Type B pancreatic cell (in vitro differentiated cells): ENCODE measurements at regions not wholly inside any gene's neighbourhood (a gene's known extent, or its start where the extent isn't known, plus 50 kb on each side); places are given as distances from the start of the nearest gene placed in this dataset.
"Not testable (repeated sequence)": the region's sequence is repeated elsewhere in the genome, so short reads cannot be mapped to it uniquely, and the experiment has no call there.

Source experiments
- DNase-seq: peaks from one replicate; pipeline ENCODE4 v3.0.0; 2021; ENCODE audit warnings: mixed read lengths; ENCODE audit not compliant: unreplicated experiment; ENCODE audit errors: extremely low spot score
- H3K27ac Mint-ChIP-seq: 2 replicates; pipeline ENCODE4 v1.8.0; 2021; ENCODE audit warnings: mild to moderate bottlenecking, mixed read lengths
- H3K27me3 Mint-ChIP-seq: 2 replicates; pipeline ENCODE4 v1.8.0; 2021; ENCODE audit warnings: mixed read lengths
- H3K36me3 Mint-ChIP-seq: 2 replicates; pipeline ENCODE4 v1.8.0; 2021; ENCODE audit warnings: mixed read lengths
- H3K4me1 Mint-ChIP-seq: one replicate; pipeline ENCODE4 v1.8.0; 2021; ENCODE audit warnings: mixed read lengths; ENCODE audit not compliant: unreplicated experiment
- H3K4me3 Mint-ChIP-seq: 2 replicates; pipeline ENCODE4 v1.8.0; 2021; ENCODE audit warnings: mild to moderate bottlenecking, mixed read lengths
- H3K9me3 Mint-ChIP-seq: 2 replicates; pipeline ENCODE4 v1.8.0; 2021; ENCODE audit warnings: mixed read lengths
- TF ChIP-seq, protein P1 (sequence below): fragments of 200-600 bp; sonication (generic); conservative IDR thresholded peaks from 2 replicates; pipeline ENCODE4 v1.5.0; 2021; ENCODE audit warnings: antibody characterized with exemption, mild to moderate bottlenecking

GRCh38 chr1:87432685-87433084 lies 104.0 kb downstream of the LMO4 start:
- Mint-ChIP-seq H3K27me3 (no peaks in the 10 kb centered on the region), H3K4me1 (peaks cover 12% of the 10 kb centered on the region), H3K27ac (no peak overlapping the region), H3K9me3 (peaks cover 4% of the 10 kb centered on the region), H3K4me3 (no peak overlapping the region), H3K36me3 (no peaks in the 10 kb centered on the region)
- DNase-seq: no peak
- TF ChIP-seq, protein P1, sequence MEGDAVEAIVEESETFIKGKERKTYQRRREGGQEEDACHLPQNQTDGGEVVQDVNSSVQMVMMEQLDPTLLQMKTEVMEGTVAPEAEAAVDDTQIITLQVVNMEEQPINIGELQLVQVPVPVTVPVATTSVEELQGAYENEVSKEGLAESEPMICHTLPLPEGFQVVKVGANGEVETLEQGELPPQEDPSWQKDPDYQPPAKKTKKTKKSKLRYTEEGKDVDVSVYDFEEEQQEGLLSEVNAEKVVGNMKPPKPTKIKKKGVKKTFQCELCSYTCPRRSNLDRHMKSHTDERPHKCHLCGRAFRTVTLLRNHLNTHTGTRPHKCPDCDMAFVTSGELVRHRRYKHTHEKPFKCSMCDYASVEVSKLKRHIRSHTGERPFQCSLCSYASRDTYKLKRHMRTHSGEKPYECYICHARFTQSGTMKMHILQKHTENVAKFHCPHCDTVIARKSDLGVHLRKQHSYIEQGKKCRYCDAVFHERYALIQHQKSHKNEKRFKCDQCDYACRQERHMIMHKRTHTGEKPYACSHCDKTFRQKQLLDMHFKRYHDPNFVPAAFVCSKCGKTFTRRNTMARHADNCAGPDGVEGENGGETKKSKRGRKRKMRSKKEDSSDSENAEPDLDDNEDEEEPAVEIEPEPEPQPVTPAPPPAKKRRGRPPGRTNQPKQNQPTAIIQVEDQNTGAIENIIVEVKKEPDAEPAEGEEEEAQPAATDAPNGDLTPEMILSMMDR: no peak

DNA sequence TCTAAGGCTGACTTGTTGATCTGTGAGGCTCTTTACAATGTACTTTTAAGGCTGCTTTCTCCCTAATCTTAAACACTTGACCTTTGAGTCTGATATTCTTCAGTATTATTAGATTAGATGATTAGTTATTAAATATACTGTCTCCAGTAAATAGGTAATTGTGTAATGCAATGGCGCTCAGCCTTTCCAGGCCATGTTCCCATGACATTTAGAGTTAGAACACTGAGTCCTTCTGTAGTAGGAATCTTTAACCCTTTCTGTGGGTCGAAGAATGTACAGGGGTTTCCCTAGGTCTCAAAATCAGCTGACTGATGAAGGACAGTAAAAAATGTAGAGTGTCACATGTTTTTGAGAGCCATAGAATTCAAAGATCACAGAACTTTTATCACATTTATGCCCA lies 104.4 kb downstream of the LMO4 start:
- H3K9me3 Mint-ChIP-seq, H3K27ac Mint-ChIP-seq, DNase-seq, H3K4me3 Mint-ChIP-seq, H3K36me3 Mint-ChIP-seq, H3K27me3 Mint-ChIP-seq: not testable (repeated sequence)
- H3K4me1 Mint-ChIP-seq: peaks cover 16% of the 10 kb centered on the region

- TF ChIP-seq, protein P1: no peak
- Mint-ChIP-seq H3K9me3 (peaks cover 4% of the 10 kb centered on the region), H3K27ac (no peak overlapping the region), H3K4me1 (peaks cover 10% of the 10 kb centered on the region), H3K36me3 (no peaks in the 10 kb centered on the region), H3K4me3 (no peak overlapping the region), H3K27me3 (no peaks in the 10 kb centered on the region)
- DNase-seq: no peak
Measured at GRCh38 chr1:87435484-87435883, 106.8 kb downstream of the LMO4 start.

DNA sequence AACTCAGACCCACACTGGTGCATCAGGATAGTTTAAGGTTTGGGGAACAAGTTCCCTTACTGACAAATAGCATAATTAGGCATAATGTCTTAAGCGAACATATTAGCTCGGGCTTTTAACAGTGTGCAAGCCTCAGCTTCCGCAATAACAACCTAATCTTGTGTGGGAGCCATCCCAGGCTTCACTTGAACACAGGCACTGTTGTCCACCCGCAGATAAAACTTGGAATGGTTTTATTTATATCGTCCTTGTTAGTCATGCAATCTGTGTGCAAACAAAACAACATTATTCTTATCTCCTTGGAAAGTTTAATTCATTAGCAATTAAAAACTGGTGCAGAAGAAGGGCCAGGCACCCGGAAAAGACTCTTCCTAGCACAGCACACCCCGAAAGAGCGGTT lies 107.4 kb downstream of the LMO4 start:
- H3K27me3 Mint-ChIP-seq, H3K36me3 Mint-ChIP-seq, H3K9me3 Mint-ChIP-seq, H3K4me3 Mint-ChIP-seq, H3K27ac Mint-ChIP-seq, DNase-seq: not testable (repeated sequence)
- H3K4me1 Mint-ChIP-seq: peaks cover 10% of the 10 kb centered on the region

- no peak overlapping the region for H3K27ac Mint-ChIP-seq
Measured at GRCh38 chr1:87436534-87436933, 107.9 kb downstream of the LMO4 start.

DNA sequence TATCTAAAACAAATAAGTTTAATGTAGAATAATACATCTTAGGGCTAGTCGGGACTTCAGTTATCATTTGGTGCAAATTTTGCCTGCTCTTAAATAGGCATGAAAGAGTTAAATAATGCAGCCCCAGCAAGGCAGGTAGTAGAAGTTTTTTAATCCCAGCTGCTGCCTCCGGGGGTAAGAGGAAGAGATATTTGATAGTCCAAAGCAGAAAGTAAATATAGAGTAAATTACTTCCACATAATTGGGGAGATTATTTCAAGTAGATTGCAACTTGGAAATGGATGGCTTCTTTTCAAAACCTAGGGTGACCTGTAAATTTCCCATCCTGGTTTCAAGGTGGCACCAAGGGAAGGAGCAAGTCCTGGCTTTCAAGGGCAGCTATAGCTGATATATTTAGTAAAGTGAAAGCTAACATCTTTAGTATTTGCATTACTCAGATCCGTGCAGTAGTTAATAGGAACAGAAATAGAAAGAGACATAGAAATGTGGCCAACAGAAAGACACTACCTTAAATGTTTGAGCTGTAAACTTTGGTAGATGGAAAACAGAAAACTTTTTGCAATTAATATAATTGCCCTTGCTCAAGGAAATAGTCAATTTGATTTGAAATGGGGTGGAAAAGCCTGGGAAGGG lies 109.1 kb downstream of the LMO4 start:
- H3K27me3 Mint-ChIP-seq: no peaks in the 10 kb centered on the region
- no peaks in the 10 kb centered on the region for H3K36me3 Mint-ChIP-seq
- DNase-seq: no peak
- no peak overlapping the region for H3K27ac Mint-ChIP-seq
- TF ChIP-seq, protein P1: no peak
- H3K4me1 Mint-ChIP-seq: peaks cover 10% of the 10 kb centered on the region
- peaks cover 4% of the 10 kb centered on the region for H3K9me3 Mint-ChIP-seq
- H3K4me3 Mint-ChIP-seq: no peak overlapping the region

More at GRCh38 chr1:87436534-87436933, 107.9 kb downstream of the LMO4 start:
- Mint-ChIP-seq H3K9me3 (peaks cover 4% of the 10 kb centered on the region), H3K36me3 (no peaks in the 10 kb centered on the region), H3K4me1 (peaks cover 10% of the 10 kb centered on the region), H3K27me3 (no peaks in the 10 kb centered on the region), H3K4me3 (no peak overlapping the region)
- no peak for DNase-seq
- TF ChIP-seq, protein P1: no peak

DNA sequence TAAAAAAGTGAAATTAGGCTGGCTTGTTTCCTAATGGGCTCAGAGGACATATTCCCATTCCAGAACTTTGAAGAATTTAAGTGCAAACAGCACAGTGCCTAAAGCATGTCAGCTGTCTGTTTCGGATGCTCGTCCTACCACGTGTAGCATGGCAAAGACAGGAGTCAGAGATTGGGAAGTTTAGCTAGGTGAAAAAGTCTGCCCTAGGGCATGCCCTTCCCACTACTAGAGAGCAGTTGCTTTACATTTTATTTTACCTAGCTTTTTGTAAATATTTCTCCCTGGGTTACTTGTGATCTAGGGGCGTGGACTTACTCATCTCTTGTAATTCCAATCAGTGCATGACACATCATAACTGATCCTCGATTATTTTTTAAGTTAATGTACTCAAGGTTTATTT lies 111.1 kb downstream of the LMO4 start:
- Mint-ChIP-seq H3K27ac (no peak overlapping the region), H3K9me3 (peaks cover 14% of the 10 kb centered on the region), H3K36me3 (no peaks in the 10 kb centered on the region), H3K4me1 (peaks cover 10% of the 10 kb centered on the region), H3K27me3 (no peaks in the 10 kb centered on the region), H3K4me3 (no peak overlapping the region)
- TF ChIP-seq, protein P1: no peak
- DNase-seq: no peak
